HG02884 (cell line): ENCODE measurements at regions not wholly inside any gene's neighbourhood (a gene's known extent, or its start where the extent isn't known, plus 50 kb on each side); places are given as distances from the start of the nearest gene placed in this dataset.
"Not testable (repeated sequence)": the region's sequence is repeated elsewhere in the genome, so short reads cannot be mapped to it uniquely, and the experiment has no call there.

Experiments used
- ATAC-seq: cut with Tn5 transposase; IDR thresholded peaks from one replicate; pipeline ENCODE4 v1.9.1; 2021; ENCODE audit warnings: mild to moderate bottlenecking, moderate library complexity; ENCODE audit not compliant: unreplicated experiment

DNA sequence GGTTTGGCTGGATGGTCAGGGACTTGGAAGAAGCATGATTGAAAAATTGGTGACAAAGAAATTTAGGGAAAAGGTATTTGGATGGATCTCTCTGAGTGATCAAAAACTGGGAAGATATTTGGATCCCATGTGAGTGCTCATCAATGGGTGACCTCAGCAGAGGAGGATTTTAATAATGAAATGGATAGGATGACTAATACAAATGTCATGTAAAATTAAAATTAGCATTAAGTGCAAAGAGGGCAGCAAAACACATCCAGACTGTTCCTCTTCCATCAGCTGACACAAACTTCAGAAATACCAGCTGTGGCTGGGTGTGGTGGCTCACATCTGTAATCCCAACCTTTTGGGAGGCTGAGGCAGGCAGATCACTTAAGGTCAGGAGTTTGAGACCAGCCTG lies 151.7 kb downstream of the THBS2 start:
- ATAC-seq: no peak

- no peak for ATAC-seq
These were observed 152.4 kb downstream of the THBS2 start for GRCh38 chr6:169101036-169101805.

DNA sequence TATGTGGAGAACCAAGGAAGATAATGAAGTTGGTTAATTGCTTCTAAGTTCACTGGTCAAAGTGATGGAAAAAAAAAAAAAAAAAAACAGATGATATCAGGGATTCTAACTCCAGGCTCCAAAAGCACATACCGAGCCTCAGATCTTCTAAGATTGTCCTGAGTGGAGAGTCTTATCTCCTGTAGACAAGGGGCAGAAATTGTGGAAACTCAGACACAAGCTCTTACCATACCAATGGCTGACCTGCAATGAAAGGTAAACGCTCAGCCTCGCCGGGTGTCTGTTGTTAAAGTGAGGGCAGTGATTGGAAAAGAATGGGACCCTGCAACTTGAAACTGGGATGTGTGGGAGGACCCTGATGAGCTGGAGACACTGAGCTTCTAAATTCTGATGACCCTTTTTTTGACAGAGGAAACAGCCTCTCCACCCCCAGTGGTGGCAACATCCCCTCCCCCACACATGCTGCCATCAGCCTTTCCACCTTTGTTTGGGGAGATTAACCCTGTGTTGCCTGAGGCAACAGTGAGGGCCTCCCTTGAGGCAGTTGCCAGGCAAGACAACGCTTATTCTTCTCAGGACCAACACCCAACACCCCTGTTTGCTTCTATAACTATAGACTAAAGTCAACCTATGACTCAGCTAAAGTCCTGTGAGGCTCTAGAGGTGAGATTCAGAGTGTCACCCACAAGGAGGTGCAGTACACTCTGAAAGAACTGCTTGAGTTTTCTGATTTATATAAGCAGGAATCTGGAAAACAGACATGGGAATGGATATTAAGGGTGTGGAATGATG lies 154.0 kb downstream of the THBS2 start:
- ATAC-seq: no peak

GRCh38 chr6:169098651-169099050 lies 155.0 kb downstream of the THBS2 start:
- not testable (repeated sequence) for ATAC-seq

DNA sequence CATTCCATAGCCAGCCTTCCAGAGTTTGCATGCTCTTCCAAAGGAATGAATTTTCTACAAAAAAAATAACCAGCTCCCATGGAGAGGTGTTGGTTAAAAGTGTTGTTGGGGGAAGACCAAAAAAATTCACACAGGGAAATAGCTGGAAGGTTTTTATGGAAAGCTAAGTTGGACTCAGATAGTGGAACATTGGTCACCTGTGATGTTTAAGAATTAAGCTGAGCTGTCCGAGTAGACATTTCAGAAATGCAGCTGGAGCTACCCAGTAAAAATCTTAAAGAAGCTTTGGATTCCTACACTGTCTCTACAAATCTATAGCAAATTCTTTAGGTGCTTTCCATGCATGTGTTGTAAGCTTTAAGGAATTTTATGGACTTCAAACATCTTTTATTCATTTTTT lies 155.5 kb downstream of the THBS2 start:
- no peak for ATAC-seq

DNA sequence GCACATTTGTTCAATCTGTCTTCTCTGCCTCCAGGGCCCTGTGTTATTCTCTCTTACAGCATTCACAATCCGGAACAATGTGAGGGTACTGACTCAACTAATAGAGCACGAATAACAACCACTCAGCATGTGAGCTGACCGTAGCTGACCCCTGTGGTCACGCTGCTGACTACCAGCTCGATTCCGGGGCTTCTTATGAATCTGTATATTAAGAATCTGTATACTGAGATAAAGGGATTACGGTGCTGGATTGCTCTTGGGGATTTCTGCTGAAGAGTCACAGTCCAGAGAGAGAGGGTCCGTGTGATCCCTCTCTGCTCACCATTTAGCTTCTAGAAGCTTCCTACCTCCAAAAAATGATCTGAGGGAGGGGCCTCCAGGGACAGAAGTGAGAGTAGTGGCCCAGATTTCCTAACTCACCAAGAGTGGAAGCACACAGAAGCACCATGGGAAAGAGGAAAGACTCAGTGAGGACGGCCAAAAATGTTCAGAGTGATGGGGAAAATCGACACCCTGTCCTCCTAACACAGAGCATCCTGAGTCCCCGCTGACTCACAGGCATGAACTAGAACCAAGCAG lies 156.2 kb downstream of the THBS2 start:
- no peak for ATAC-seq

- no peak for ATAC-seq
These were observed 157.3 kb downstream of the THBS2 start for GRCh38 chr6:169096388-169096787.

- no peak for ATAC-seq
These were observed 158.5 kb downstream of the THBS2 start for GRCh38 chr6:169095153-169095552.

- ATAC-seq: no peak
These were observed 159.1 kb downstream of the THBS2 start for GRCh38 chr6:169094552-169094950.

DNA sequence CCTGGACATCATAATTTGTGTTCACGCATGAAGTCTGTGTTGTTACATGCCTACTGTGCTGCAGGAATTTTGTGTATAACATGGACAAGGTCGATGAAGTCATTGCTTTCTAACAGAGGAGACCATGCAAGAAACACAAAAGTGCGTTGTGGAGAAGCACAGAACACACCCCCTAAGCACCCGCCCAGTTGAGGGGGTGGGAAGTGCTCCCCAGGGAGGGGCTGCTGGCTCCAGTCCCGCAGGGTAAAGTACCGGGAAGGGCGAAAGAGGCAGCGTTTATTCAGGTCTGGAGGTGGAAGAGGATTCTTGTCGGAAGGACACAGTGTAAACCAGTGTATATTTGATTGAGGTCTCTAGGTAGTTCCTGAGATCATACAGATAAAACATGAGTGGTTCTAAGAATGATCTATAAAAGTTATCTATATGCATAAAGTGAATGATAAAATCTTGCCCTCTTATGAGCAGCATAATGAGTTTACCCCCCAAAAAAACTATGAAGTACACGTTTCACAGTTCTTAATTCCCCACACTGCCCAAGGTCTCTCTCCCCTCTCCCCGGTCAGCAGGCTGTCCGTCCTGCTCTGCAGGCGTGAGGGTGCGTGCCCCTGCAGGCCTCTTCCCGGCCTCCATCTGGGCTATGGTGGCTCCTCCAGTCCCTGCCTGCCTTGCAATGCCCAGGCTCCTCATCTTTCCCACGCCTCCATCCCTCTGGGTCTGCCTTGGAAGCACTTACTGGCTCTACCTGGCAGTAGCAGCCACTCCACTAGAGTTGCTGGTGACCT lies 159.7 kb downstream of the THBS2 start:
- ATAC-seq: no peak

DNA sequence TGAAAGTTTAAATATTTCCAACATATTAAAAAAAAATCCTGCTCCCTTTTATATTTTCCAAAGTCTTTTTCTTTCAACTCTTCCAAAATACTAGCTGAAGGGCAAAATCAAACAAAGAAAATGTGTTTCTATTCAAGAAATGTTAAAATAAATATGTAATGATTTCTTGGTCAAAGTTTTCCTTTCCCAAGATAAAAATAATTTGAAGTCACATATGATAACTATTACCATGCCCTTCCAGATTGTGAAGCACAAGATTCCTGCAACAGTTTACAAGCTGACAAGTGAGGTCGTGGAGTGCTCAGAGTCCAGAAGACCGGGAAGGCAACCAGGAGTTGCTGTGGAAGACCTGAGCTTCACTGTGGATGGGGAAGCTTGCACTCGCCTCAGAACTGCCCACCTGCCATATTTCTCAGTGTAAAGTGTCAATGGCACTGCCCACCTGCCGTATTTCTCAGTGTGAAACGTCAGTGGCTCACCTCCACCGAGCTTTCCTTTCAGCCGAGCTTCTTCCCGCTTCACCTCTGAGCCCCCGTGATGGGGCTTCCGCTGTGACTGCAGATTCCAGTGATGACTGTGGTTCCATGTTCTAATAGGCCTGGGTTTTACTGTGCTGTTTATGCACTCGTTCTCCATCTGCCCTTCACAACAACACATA lies 160.5 kb downstream of the THBS2 start:
- no peak for ATAC-seq

GRCh38 chr6:169092375-169092774 lies 161.3 kb downstream of the THBS2 start:
- ATAC-seq: peak; percentile 95

- not testable (repeated sequence) for ATAC-seq
These were observed 163.0 kb downstream of the THBS2 start for GRCh38 chr6:169090514-169091127.

DNA sequence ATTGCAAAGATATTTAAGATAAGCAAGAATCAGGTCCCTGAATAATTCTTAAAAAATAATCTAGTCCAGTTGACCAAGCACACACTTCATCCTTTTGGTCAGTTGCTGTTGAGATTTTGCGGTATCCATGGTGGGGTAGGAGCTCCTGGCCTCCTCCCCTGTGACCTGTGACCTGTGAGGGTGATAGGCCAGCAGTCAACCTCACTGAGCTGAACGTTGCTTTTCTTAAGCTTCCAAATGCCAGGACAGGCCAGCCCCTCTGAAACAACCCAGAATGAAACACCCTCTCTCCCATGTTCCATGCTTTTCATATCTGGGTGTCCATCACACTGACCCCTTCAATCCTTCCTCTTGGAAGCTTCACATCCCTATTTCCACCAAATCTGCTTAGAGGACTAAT lies 164.9 kb downstream of the THBS2 start:
- no peak for ATAC-seq

- no peak for ATAC-seq
These were observed 166.1 kb downstream of the THBS2 start for GRCh38 chr6:169087443-169088041.

GRCh38 chr6:169086616-169087015 lies 167.0 kb downstream of the THBS2 start:
- ATAC-seq: not testable (repeated sequence)

GRCh38 chr6:169086020-169086419 lies 167.6 kb downstream of the THBS2 start:
- no peak for ATAC-seq

DNA sequence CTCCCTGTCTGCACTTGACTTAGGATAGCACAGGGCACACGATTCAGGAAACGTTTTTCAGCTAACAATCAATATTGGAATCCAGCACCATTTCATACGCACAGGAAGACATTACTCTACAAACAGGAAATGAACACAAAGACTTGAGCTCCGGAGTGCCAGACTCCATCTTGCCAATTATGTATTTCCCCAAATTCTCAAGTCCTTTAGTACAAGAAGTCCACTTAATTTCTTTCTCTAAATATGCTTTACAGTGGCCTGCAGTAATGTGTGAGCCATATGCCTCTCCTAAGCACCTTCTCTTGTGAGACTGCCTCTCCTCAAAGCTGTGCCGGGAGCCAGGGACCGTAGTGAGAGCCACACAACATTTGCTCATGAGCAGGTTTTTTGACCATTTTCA lies 168.2 kb downstream of the THBS2 start:
- ATAC-seq: no peak

GRCh38 chr6:169084557-169084956 lies 169.1 kb downstream of the THBS2 start:
- not testable (repeated sequence) for ATAC-seq

- ATAC-seq: no peak
These were observed 169.6 kb downstream of the THBS2 start for GRCh38 chr6:169084067-169084466.
